Stromal cell of bone marrow (primary cell): ENCODE measurements at regions not wholly inside any gene's neighbourhood (a gene's known extent, or its start where the extent isn't known, plus 50 kb on each side); places are given as distances from the start of the nearest gene placed in this dataset.
"Not testable (repeated sequence)": the region's sequence is repeated elsewhere in the genome, so short reads cannot be mapped to it uniquely, and the experiment has no call there.

ENCODE experiments used
- DNase-seq: peaks from one replicate; pipeline ENCODE4 v3.0.0-alpha.2; 2012; ENCODE audit warnings: low read depth

GRCh38 chr2:82326180-82326767, 2021.7 kb upstream of the LRRTM1 start:
- DNase-seq, result not testable (repeated sequence)

DNA sequence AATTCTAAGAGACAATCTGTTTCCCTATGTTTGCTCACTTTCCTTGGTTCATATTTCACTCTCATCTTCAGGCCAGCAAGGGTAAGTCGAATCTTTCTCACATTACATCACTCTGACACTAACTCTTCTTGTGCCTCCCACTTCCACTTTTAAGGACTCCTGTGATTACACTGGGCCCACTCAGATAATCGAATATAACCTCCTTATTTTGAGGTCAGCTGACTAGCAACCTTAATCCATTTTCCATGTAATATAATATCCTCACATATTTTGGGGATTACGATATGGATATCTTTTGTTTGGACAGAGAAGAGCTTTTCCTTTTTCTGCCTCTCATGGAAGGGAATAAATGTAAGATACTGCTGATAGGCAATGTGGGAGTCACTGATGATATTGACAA, 2015.7 kb upstream of the LRRTM1 start:
- DNase-seq, result no peak

DNA sequence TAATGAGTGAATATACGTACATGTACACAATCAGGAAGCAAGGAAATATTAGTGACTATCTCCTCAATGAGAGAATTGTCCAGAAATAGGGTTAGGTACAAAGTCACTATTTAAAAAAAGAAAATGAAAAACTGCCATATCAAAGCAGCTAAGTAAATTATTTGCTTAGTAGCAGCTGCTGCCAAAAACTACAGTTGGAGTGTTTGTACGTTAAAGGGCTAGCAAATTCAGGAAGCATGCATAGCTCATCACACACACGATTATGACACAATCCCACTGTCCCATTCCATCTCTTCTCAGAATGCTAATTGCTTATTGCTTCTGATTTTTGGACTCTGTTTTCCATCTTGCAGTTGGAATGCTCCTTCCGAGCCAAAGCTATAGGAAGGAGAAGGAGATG, 2012.5 kb upstream of the LRRTM1 start:
- no peak for DNase-seq

GRCh38 chr2:82316586-82316985, 2012.0 kb upstream of the LRRTM1 start:
- DNase-seq, result no peak

DNA sequence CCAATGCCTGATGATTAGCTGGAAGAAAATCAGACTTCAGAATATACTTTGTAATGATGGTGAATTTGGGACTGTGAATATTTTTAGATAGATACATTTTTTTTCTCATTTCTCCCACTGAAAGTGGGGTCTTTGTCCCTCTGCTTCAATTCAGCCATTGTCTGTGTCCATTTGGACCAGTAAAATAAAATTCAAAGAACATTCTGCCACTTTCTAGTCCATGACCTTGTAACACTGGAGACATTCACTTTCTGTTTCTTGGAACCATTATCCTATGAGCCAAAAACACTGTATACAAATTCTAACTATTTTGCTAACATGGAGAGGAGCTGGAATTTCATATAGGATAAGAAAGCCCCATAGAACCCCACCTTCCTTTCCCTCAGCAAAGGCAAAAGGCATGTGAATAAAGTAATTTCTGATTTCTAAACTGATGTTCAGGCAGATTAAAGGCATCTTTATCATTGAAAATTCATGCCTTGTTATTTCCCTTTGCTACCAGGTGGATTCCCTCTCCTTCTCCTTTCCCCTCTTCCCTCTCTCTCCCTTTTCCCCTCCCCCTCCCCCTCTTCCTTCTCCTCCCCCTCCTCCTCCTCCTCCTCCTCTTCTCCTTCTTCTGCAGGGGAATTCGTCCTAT, 2010.4 kb upstream of the LRRTM1 start:
- no peak for DNase-seq

DNA sequence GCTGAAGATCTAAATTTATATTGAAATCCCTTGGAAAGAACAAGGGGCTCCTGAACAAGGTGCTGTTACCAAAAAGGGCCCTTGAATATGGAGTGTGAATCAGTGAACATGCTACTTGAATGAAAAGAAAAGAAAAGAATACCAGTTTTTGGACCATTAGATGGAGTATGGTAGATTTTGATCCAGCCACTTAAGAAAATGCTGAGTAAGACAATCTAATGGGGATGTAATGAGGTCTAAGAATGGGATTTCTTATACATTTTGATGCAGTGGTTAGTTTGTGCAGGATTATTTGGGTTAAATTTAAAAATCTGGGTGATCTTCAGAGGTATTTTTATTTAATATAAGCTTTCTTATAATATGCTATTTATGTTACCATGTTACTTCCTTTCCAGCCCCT, 2003.0 kb upstream of the LRRTM1 start:
- DNase-seq, result no peak

GRCh38 chr2:82301506-82301905, 1997.0 kb upstream of the LRRTM1 start:
- no peak for DNase-seq

GRCh38 chr2:82289446-82289845, 1984.9 kb upstream of the LRRTM1 start:
- no peak for DNase-seq

DNA sequence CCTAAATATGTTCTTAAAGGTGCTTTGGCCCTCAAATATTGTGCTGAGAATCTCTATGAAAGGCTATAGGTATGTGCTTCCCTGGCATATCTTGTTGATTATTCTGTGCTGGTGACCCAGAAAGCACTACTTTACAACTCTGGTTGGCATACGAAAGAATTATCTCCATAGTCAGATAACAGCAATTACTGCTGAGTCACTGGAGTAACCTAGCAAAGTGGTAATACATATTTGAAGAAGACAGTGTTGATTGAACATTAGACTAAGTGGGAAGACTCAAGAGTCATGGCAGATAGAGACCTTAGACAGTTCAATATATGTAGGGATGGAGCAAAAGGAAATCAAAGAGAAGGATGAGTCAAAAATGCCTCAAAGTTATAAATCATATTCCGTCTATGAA, 1978.5 kb upstream of the LRRTM1 start:
- DNase-seq, result no peak

DNA sequence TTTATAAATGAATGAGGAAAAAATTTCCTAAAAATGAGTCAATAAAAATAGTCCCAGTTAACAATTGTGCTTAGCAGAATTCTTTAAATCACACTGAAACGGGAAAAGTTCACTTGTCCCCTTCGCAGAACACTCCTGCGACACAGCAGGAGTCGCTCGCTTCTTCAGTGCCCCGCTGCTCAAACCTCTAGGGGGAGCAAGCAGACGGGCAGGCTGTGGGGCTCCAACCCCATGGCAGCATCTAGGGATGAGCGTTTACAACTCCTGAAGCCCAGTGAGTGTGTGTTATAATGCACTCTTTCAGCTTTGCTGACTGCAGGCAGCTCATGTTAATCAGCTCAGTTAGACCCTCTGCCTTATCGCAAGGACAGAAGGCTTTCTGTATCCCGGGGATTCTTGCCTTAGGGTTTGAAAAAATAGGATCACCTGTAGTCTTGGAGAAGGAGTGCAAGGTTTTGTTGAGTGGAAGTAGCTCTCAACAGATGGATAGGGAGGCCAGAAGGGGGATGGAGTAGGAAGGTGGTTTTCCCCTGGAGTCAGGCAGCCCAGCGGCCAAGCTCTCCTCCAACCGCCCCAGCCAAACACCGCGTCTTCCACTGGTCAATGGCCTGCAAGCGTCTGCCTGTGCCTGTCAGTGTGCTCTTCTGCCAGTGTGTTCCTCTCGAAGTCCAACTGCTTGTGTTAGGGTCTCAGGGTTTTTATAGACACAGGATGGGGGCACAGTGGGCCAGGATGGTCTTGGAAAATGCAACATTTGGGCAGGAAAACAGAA, 1977.7 kb upstream of the LRRTM1 start:
- no peak for DNase-seq

DNA sequence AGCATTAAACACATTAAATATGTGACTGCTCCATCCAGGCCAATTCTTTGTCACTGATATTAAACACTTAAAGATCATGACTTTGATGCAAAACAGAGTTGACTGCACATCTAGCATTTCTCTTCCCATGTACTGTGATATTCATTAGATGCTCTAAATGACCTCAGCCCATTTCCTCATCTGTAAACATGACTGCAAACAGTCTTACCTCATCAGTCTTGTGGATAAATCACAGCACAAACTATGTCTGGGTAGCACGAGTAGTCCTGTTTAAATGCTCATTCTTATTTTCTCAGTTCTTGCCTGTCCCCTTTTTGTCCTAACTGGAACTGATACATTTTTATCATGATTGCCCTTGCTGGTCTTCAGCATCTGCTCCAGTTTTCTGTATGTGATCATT, 1974.8 kb upstream of the LRRTM1 start:
- no peak for DNase-seq

DNA sequence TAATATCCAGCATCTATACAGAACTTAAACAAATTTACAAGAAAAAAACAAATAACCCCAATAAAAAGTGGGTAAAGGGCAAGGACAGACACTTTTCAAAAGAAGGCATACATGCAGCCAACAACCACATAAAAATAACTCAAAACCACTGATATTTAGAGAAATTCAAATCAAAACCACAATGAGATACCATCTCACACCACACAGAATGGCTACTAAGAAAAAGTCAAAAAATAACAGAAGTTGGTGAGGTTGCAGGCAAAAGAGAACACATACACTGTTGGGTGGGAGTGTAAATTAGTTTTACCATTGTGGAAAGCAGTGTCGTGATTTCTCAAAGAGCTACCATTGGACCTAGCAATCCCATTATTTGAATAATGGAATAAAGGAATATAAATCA, 1973.9 kb upstream of the LRRTM1 start:
- no peak for DNase-seq

- no peak for DNase-seq
These were observed 1971.0 kb upstream of the LRRTM1 start for GRCh38 chr2:82275599-82275998.

- DNase-seq, result no peak
These were observed 1963.9 kb upstream of the LRRTM1 start for GRCh38 chr2:82268446-82268845.

DNA sequence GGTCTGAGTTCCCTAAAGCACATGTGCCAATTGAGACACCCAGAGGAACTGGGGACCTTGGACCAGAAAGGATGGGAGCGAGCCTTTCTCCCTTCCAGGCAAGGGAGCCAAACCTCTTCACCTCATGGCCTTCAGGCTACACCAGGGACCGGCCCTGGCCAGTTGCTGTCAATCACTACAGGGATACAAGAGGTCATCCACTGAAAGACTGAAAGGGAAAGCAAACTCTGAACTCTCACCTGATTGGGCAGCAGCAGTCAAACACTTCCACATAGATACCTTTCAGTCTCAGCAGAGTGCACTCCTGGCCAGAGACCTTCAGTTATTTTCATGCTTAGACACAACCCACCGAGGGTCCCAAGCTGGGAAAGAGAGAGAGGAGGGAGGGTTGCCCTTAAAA, 1956.0 kb upstream of the LRRTM1 start:
- no peak for DNase-seq

- DNase-seq, result no peak
These were observed 1955.0 kb upstream of the LRRTM1 start for GRCh38 chr2:82259551-82259950.

DNA sequence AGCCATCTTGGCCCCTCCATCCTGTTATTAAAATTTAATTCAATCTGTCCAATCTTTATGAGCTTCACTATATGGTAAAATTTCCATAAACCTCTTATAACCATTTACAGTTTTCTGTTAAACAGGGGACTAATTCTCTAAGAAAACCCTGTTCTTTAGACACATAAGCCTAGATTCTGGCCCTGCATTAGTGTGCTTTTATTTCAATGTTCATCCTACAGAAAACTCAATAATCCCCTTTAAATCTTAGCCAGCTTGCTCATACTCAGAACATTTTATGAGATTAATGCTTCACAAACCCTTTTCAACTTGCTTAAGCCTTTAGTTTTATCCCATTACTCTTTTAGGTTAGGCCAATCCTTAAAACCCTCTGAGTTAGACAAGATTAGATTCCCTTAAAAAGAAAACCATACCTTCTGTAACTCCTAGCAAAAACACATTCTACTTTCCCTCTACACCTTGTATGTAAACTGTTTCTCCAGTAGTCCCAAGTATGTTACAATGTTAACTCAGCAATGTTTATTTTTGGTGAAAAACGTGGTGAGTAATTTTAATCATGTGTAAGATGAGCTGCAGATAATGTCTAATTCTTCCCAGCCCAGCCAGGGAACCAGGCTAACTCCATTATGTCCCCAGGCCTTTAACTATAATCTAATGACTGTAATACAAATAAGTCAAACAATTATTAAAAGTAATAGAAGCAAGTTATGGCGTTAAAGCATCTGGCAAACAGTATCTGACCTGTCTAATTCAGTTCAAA, 1953.4 kb upstream of the LRRTM1 start:
- no peak for DNase-seq

DNA sequence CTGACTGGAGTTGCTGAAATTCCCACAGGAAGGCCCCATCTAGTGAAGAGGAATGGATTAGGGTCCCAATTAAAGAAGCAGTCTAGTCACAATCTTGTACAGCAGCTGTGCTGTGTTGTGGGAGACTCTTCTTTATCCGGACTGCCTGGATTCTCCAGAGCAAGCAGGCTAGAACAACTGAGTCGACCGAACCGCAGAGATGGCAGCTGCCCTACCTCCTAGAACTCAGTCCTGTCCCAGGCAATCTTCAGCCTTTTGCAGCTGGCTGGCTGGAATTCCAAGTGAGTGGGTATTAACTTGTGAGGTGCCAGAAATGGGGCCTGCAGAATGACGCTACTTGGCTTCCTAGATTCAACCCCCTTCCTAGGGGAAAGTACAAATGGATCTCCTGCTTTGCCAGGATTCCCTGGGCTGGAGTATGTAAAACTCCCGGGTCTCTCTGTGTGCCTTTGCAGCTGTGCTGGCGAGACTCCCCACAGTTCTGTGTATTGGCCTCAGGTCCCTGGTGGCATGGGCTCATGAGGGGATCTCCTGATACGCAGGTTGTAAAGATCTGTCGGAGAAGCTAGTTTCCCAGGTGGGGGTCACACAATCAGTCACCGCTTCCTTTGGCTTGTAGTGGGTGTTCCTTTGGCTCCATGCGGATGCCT, 1952.6 kb upstream of the LRRTM1 start:
- DNase-seq, result no peak

DNA sequence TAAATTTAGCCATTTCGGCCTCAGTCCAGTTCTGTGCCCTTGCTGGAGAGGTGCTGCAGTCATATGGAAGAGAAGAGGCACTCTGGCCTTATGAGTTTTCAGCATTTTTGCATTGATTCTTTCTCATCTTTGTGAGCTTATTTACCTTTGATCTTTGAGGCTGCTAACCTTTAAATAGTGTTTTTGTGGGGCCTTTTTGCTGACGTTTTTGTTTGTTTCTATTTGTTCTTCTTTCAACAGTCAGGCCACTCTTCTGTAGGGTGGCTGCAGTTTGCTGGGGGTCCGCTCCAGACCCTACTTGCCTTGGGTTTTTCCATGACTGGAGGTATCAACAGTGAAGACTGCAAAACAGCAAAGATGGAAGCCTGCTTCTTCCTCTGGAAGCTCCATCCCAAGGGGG, 1951.7 kb upstream of the LRRTM1 start:
- no peak for DNase-seq

DNA sequence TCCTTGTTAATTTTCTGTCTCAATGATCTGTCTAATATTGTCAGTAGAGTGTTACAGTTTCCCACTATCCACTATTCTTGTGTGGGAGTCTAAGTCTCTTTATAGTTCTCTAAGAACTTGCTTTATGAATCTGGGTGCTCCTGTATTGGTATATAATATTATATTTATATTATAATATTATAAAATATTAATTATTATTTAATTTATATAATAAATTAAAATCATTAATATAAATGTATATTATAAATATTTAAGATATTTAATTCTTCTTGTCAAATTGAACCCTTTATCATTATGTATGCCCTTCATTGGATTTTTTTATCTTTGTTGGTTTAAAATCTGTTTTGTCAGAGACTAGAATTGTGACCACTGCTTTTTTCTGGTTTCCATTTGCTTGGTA, 1950.2 kb upstream of the LRRTM1 start:
- no peak for DNase-seq

DNA sequence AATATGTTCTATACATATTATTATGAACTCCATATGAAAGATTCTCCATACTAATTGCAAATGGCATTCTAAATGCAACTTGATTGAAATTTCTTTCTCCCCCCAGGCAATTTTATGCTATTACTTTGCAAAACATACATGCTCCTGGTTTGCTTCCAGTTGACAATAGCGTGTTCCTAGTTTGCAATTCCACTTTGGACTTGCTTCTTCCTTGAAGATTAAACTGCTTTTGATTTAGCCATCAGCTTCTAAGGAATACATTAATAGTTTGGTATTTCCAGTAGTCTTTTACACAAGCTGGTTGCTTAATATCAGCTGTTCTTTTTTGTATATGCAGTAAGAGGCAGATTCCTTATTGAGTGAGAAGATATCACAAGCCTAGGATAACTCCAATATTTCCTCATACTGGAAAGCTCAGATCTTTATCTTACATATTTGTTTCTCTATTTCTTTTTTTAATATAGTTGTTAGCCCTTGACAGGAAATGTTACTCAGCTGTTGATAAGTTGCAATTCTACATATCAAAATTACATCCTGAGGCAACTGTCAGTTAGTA, 1941.7 kb upstream of the LRRTM1 start:
- no peak for DNase-seq

DNA sequence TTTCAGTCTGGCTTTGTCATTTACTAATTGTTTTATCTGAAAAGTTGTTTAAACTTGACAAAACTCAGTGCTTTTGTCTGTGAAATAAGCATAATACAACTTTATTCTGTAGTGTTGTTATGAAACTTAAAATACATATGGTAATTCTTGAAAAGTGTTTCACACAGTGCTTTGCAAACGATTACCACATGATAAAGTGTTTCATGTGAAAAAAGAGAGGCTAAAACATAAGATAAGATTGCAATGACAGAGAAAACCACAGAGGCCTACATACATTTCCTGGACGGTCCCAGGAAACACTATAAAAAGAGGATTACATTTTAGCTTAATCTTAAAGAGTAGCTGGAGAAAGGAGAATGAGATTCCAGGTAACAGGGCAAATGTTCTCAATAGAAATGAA, 1934.6 kb upstream of the LRRTM1 start:
- no peak for DNase-seq
